ENCODE measurements at regions not wholly inside any gene's neighbourhood (a gene's known extent, or its start where the extent isn't known, plus 50 kb on each side); places are given as distances from the start of the nearest gene placed in this dataset.

- TF ChIP-seq CTCF (IDR thresholded peaks at IDR 0.05), result no peak
- H3K4me3 ChIP-seq, result no peak overlapping the region
- no peak for DNase-seq
- no peaks in the 10 kb centered on the region for H3K27me3 ChIP-seq
- H3K4me1 ChIP-seq, result peaks cover 0 to 40% (median 17%) of the 10 kb centered on the region in 4 donors
- intact Hi-C loops (cut with DNase I; ENCODE audit: low total_unique reads), result loop anchor here (10.0 kb wide), 1 partner anchor 49 kb away; no protein-coding TSS in a partner anchor
- H3K27ac ChIP-seq, result peak overlapping the region; percentile 75 to 78
- H3K9me3 ChIP-seq, result no peaks in the 10 kb centered on the region
- no peaks in the 10 kb centered on the region for H3K36me3 ChIP-seq
Measured at GRCh38 chr10:29896053-29896452, 163.3 kb downstream of the JCAD start.

GRCh38 chr10:29895456-29895855 lies 163.9 kb downstream of the JCAD start:
- TF ChIP-seq CTCF (IDR thresholded peaks at IDR 0.05), result no peak
- Histone ChIP-seq H3K4me3 (peak overlapping the region in 1 of 2 donors; percentile 3), H3K27ac (peak overlapping the region; percentile 75 to 78), H3K9me3 (no peaks in the 10 kb centered on the region), H3K4me1 (peaks cover 0 to 45% (median 18%) of the 10 kb centered on the region in 4 donors), H3K36me3 (no peaks in the 10 kb centered on the region), H3K27me3 (no peaks in the 10 kb centered on the region)
- intact Hi-C loops (cut with DNase I; ENCODE audit: low total_unique reads), result loop anchor here (10.0 kb wide), 1 partner anchor 49 kb away; no protein-coding TSS in a partner anchor
- DNase-seq, result peak; percentile 84 to 92

- no peaks in the 10 kb centered on the region for H3K36me3 ChIP-seq
- intact Hi-C loops (cut with DNase I; ENCODE audit: low total_unique reads), result no loop called here
Measured at GRCh38 chr10:29888321-29888720, 171.1 kb downstream of the JCAD start.

GRCh38 chr10:29886299-29886698 lies 173.1 kb downstream of the JCAD start:
- H3K4me1 ChIP-seq, result peaks cover 5 to 38% (median 19%) of the 10 kb centered on the region in 4 donors
- no peak for DNase-seq

More at GRCh38 chr10:29888321-29888720, 171.1 kb downstream of the JCAD start:
- Histone ChIP-seq H3K27me3 (no peaks in the 10 kb centered on the region), H3K9me3 (no peaks in the 10 kb centered on the region), H3K4me3 (no peak overlapping the region), H3K4me1 (peaks cover 0 to 23% (median 1%) of the 10 kb centered on the region in 4 donors), H3K27ac (no peak overlapping the region)
- DNase-seq, result no peak
- no peak for TF ChIP-seq CTCF (IDR thresholded peaks at IDR 0.05)

GRCh38 chr10:29883231-29883630 lies 176.2 kb downstream of the JCAD start:
- Histone ChIP-seq H3K27ac (peak overlapping the region; percentile 94 to 96), H3K27me3 (no peaks in the 10 kb centered on the region), H3K4me1 (peaks cover 5 to 61% (median 42%) of the 10 kb centered on the region in 4 donors), H3K36me3 (no peaks in the 10 kb centered on the region), H3K9me3 (no peaks in the 10 kb centered on the region), H3K4me3 (no peak overlapping the region)
- TF ChIP-seq CTCF (IDR thresholded peaks at IDR 0.05), result no peak
- intact Hi-C loops (cut with DNase I; ENCODE audit: low total_unique reads), result no loop called here
- DNase-seq, result no peak

More at GRCh38 chr10:29886299-29886698, 173.1 kb downstream of the JCAD start:
- H3K9me3 ChIP-seq, result no peaks in the 10 kb centered on the region
- H3K27me3 ChIP-seq, result no peaks in the 10 kb centered on the region
- intact Hi-C loops (cut with DNase I; ENCODE audit: low total_unique reads), result no loop called here
- no peak overlapping the region for H3K27ac ChIP-seq
- TF ChIP-seq CTCF (IDR thresholded peaks at IDR 0.05), result no peak
- H3K36me3 ChIP-seq, result no peaks in the 10 kb centered on the region
- no peak overlapping the region for H3K4me3 ChIP-seq

GRCh38 chr10:29882766-29883165 lies 176.6 kb downstream of the JCAD start:
- no peaks in the 10 kb centered on the region for H3K36me3 ChIP-seq
- H3K27me3 ChIP-seq, result no peaks in the 10 kb centered on the region
- peak overlapping the region; percentile 94 to 96 for H3K27ac ChIP-seq
- no peak overlapping the region for H3K4me3 ChIP-seq
- TF ChIP-seq CTCF (IDR thresholded peaks at IDR 0.05), result no peak
- no peaks in the 10 kb centered on the region for H3K9me3 ChIP-seq
- intact Hi-C loops (cut with DNase I; ENCODE audit: low total_unique reads), result no loop called here
- H3K4me1 ChIP-seq, result peaks cover 5 to 66% (median 46%) of the 10 kb centered on the region in 4 donors
- DNase-seq, result no peak
